ENCODE measurements at regions not wholly inside any gene's neighbourhood (a gene's known extent, or its start where the extent isn't known, plus 50 kb on each side); places are given as distances from the start of the nearest gene placed in this dataset.

GRCh38 chr5:51326844-51327243 is 56.4 kb upstream of the ISL1 start:
- TF ChIP-seq ZFX (IDR thresholded peaks at IDR 0.05; ENCODE audit: borderline replicate concordance), result no peak
- no peak for TF ChIP-seq CTCF (IDR thresholded peaks at IDR 0.05)
- H3K27ac ChIP-seq, result no peak overlapping the region
